ENCODE measurements at regions not wholly inside any gene's neighbourhood (a gene's known extent, or its start where the extent isn't known, plus 50 kb on each side); places are given as distances from the start of the nearest gene placed in this dataset.

- Histone ChIP-seq H3K4me1 (no peaks in the 10 kb centered on the region), H3K9me3 (no peaks in the 10 kb centered on the region), H3K36me3 (no peaks in the 10 kb centered on the region), H3K4me3 (ENCODE audit: low read depth, low read length) (no peak overlapping the region), H3K27me3 (no peaks in the 10 kb centered on the region)
- TF ChIP-seq, protein P1, sequence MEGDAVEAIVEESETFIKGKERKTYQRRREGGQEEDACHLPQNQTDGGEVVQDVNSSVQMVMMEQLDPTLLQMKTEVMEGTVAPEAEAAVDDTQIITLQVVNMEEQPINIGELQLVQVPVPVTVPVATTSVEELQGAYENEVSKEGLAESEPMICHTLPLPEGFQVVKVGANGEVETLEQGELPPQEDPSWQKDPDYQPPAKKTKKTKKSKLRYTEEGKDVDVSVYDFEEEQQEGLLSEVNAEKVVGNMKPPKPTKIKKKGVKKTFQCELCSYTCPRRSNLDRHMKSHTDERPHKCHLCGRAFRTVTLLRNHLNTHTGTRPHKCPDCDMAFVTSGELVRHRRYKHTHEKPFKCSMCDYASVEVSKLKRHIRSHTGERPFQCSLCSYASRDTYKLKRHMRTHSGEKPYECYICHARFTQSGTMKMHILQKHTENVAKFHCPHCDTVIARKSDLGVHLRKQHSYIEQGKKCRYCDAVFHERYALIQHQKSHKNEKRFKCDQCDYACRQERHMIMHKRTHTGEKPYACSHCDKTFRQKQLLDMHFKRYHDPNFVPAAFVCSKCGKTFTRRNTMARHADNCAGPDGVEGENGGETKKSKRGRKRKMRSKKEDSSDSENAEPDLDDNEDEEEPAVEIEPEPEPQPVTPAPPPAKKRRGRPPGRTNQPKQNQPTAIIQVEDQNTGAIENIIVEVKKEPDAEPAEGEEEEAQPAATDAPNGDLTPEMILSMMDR (IDR thresholded peaks at IDR 0.05; ENCODE audit: low read depth, low read length), result no peak
- DNase-seq, result no peak
Observed at GRCh38 chr10:109464949-109465348, 458.4 kb downstream of the XPNPEP1 start.

DNA sequence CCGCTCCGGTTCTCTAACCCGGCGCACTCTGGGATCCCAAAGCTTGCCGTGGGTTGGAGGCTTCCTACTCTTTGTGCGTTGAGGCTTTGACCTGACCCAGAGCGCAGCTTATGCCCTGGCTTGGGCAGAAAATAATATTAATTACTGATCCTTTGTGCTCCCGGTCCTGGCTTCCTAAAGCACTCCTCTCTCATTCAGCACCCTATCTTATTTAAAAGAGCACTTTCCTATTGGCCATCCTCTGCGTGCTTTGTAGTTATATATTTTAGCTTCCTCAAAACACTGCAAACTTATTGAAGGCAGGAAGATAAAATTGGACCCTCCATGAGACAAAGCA is 466.0 kb downstream of the XPNPEP1 start:
- no peak overlapping the region for H3K4me3 ChIP-seq (ENCODE audit: low read depth, low read length)
- H3K27me3 ChIP-seq, result peaks cover 31% of the 10 kb centered on the region
- TF ChIP-seq, protein P1 (IDR thresholded peaks at IDR 0.05; ENCODE audit: low read depth, low read length), result no peak
- H3K4me1 ChIP-seq, result no peaks in the 10 kb centered on the region
- no peaks in the 10 kb centered on the region for H3K36me3 ChIP-seq
- no peak for DNase-seq
- H3K9me3 ChIP-seq, result no peaks in the 10 kb centered on the region

- TF ChIP-seq, protein P1 (IDR thresholded peaks at IDR 0.05; ENCODE audit: low read depth, low read length), result no peak
- Histone ChIP-seq H3K27me3 (peaks cover 31% of the 10 kb centered on the region), H3K9me3 (no peaks in the 10 kb centered on the region), H3K4me1 (no peaks in the 10 kb centered on the region), H3K4me3 (ENCODE audit: low read depth, low read length) (no peak overlapping the region), H3K36me3 (no peaks in the 10 kb centered on the region)
- no peak for DNase-seq
Observed at GRCh38 chr10:109456566-109457301, 466.6 kb downstream of the XPNPEP1 start.

- no peak for DNase-seq
- H3K4me1 ChIP-seq, result no peaks in the 10 kb centered on the region
- H3K9me3 ChIP-seq, result no peaks in the 10 kb centered on the region
- no peak overlapping the region for H3K4me3 ChIP-seq (ENCODE audit: low read depth, low read length)
- no peaks in the 10 kb centered on the region for H3K36me3 ChIP-seq
- H3K27me3 ChIP-seq, result peaks cover 31% of the 10 kb centered on the region
- TF ChIP-seq, protein P1 (IDR thresholded peaks at IDR 0.05; ENCODE audit: low read depth, low read length), result no peak
Observed at GRCh38 chr10:109454691-109455090, 468.6 kb downstream of the XPNPEP1 start.

GRCh38 chr10:109451879-109452278 is 471.4 kb downstream of the XPNPEP1 start:
- Histone ChIP-seq H3K4me3 (ENCODE audit: low read depth, low read length) (no peak overlapping the region), H3K27me3 (peaks cover 21% of the 10 kb centered on the region), H3K4me1 (no peaks in the 10 kb centered on the region), H3K9me3 (no peaks in the 10 kb centered on the region), H3K36me3 (no peaks in the 10 kb centered on the region)
- DNase-seq, result no peak
- TF ChIP-seq, protein P1 (IDR thresholded peaks at IDR 0.05; ENCODE audit: low read depth, low read length), result peak; percentile 24

GRCh38 chr10:109450702-109451101 is 472.6 kb downstream of the XPNPEP1 start:
- DNase-seq, result no peak
- Histone ChIP-seq H3K36me3 (no peaks in the 10 kb centered on the region), H3K4me1 (no peaks in the 10 kb centered on the region), H3K4me3 (ENCODE audit: low read depth, low read length) (no peak overlapping the region), H3K9me3 (no peaks in the 10 kb centered on the region), H3K27me3 (peaks cover 11% of the 10 kb centered on the region)
- TF ChIP-seq, protein P1 (IDR thresholded peaks at IDR 0.05; ENCODE audit: low read depth, low read length), result no peak
